ENCODE measurements at regions not wholly inside any gene's neighbourhood (a gene's known extent, or its start where the extent isn't known, plus 50 kb on each side); places are given as distances from the start of the nearest gene placed in this dataset.

- TF ChIP-seq POU5F1 (IDR thresholded peaks at IDR 0.05; ENCODE audit: low read depth, low read length) (no peak), POLR2A (IDR thresholded peaks at IDR 0.05; ENCODE audit: control extremely low read depth in 1 of 2, low read depth in 2 of 2, low read length in 2 of 2) (no peak), EZH2 (IDR thresholded peaks at IDR 0.05; ENCODE audit: low read depth, low read length, severe bottlenecking) (no peak), JUN (IDR thresholded peaks at IDR 0.05; ENCODE audit: low read depth, low read length) (no peak), SP2 (IDR thresholded peaks at IDR 0.05; ENCODE audit: low read length) (no peak), KDM1A (IDR thresholded peaks at IDR 0.05; ENCODE audit: borderline replicate concordance, low read length) (no peak)
Observed at GRCh38 chr2:103353774-103354173, 591.9 kb downstream of the TMEM182 start (continued).
